BE2C (cell line): ENCODE measurements at regions not wholly inside any gene's neighbourhood (a gene's known extent, or its start where the extent isn't known, plus 50 kb on each side); places are given as distances from the start of the nearest gene placed in this dataset.

ENCODE experiments used
- DNase-seq: peaks from one replicate; pipeline ENCODE4 v3.0.0-alpha.2; 2020
- H3K27me3 ChIP-seq: fragments of 250-450 bp; sonication (Bioruptor Pico); 2 replicates; pipeline ENCODE4 v1.5.1; 2020; ENCODE audit warnings: mild to moderate bottlenecking
- H3K36me3 ChIP-seq: fragments of 250-450 bp; sonication (Bioruptor Pico); 2 replicates; pipeline ENCODE4 v1.5.1; 2020; ENCODE audit warnings: mild to moderate bottlenecking
- H3K4me1 ChIP-seq: fragments of 250-450 bp; sonication (Bioruptor Pico); 2 replicates; pipeline ENCODE4 v1.5.1; 2020
- H3K4me3 ChIP-seq: 2 replicates; pipeline ENCODE4 v1.5.1; 2011; ENCODE audit warnings: low read depth, low read length
- H3K9me3 ChIP-seq: fragments of 250-450 bp; sonication (Bioruptor Pico); 2 replicates; pipeline ENCODE4 v1.5.1; 2020
- TF ChIP-seq, protein P1 (sequence below): IDR thresholded peaks from 2 replicates; pipeline ENCODE4 v1.5.1; 2012; ENCODE audit warnings: mild to moderate bottlenecking, low read depth, low read length

GRCh38 chr5:98638111-98638510 is 135.4 kb upstream of the RGMB start:
- TF ChIP-seq, protein P1, sequence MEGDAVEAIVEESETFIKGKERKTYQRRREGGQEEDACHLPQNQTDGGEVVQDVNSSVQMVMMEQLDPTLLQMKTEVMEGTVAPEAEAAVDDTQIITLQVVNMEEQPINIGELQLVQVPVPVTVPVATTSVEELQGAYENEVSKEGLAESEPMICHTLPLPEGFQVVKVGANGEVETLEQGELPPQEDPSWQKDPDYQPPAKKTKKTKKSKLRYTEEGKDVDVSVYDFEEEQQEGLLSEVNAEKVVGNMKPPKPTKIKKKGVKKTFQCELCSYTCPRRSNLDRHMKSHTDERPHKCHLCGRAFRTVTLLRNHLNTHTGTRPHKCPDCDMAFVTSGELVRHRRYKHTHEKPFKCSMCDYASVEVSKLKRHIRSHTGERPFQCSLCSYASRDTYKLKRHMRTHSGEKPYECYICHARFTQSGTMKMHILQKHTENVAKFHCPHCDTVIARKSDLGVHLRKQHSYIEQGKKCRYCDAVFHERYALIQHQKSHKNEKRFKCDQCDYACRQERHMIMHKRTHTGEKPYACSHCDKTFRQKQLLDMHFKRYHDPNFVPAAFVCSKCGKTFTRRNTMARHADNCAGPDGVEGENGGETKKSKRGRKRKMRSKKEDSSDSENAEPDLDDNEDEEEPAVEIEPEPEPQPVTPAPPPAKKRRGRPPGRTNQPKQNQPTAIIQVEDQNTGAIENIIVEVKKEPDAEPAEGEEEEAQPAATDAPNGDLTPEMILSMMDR, result no peak
- no peak overlapping the region for H3K4me3 ChIP-seq

GRCh38 chr5:98638701-98639100 is 134.8 kb upstream of the RGMB start:
- TF ChIP-seq, protein P1, result no peak
- H3K27me3 ChIP-seq, result no peaks in the 10 kb centered on the region

More at GRCh38 chr5:98638111-98638510, 135.4 kb upstream of the RGMB start:
- DNase-seq, result no peak
- Histone ChIP-seq H3K4me1 (no peaks in the 10 kb centered on the region), H3K36me3 (no peaks in the 10 kb centered on the region), H3K27me3 (no peaks in the 10 kb centered on the region), H3K9me3 (no peaks in the 10 kb centered on the region)

DNA sequence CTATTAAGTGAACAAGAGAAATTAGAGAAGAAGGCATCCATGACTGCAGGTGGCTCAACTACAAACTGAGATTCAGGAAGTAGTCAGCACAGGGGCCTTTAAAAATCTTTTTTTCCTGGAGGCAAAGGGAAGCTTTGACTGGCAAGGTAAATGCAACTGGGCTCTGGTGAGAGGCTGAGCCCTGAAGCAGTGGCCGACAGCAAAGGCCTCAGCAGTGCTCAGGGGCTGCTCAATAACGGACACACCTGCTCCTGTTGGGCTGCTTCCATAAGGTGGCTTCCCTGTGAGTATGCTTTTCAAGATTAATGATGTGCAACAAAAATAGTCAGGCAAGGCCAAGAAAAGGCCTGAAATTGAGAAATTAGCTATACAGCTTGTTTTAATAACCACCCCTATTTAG is 134.2 kb upstream of the RGMB start:
- H3K36me3 ChIP-seq, result no peaks in the 10 kb centered on the region
- H3K9me3 ChIP-seq, result no peaks in the 10 kb centered on the region
- no peak overlapping the region for H3K4me3 ChIP-seq
- DNase-seq, result no peak
- H3K27me3 ChIP-seq, result no peaks in the 10 kb centered on the region; the same call in 1 of the 2 replicates
- TF ChIP-seq, protein P1, result no peak
- no peaks in the 10 kb centered on the region for H3K4me1 ChIP-seq

More at GRCh38 chr5:98638701-98639100, 134.8 kb upstream of the RGMB start:
- H3K9me3 ChIP-seq, result no peaks in the 10 kb centered on the region
- H3K4me3 ChIP-seq, result no peak overlapping the region
- no peaks in the 10 kb centered on the region for H3K4me1 ChIP-seq
- no peak for DNase-seq
- no peaks in the 10 kb centered on the region for H3K36me3 ChIP-seq

- Histone ChIP-seq H3K9me3 (no peaks in the 10 kb centered on the region), H3K27me3 (no peaks in the 10 kb centered on the region; the same call in none of the 2 replicates), H3K36me3 (no peaks in the 10 kb centered on the region), H3K4me1 (no peaks in the 10 kb centered on the region), H3K4me3 (no peak overlapping the region)
- DNase-seq, result no peak
- TF ChIP-seq, protein P1, result no peak
Observed at GRCh38 chr5:98641671-98642070, 131.8 kb upstream of the RGMB start.

GRCh38 chr5:98643569-98643968 is 129.9 kb upstream of the RGMB start:
- DNase-seq, result no peak
- no peaks in the 10 kb centered on the region; the same call in none of the 2 replicates for H3K27me3 ChIP-seq
- no peaks in the 10 kb centered on the region for H3K36me3 ChIP-seq
- no peaks in the 10 kb centered on the region for H3K4me1 ChIP-seq
- no peaks in the 10 kb centered on the region for H3K9me3 ChIP-seq
- no peak overlapping the region for H3K4me3 ChIP-seq
- TF ChIP-seq, protein P1, result no peak

DNA sequence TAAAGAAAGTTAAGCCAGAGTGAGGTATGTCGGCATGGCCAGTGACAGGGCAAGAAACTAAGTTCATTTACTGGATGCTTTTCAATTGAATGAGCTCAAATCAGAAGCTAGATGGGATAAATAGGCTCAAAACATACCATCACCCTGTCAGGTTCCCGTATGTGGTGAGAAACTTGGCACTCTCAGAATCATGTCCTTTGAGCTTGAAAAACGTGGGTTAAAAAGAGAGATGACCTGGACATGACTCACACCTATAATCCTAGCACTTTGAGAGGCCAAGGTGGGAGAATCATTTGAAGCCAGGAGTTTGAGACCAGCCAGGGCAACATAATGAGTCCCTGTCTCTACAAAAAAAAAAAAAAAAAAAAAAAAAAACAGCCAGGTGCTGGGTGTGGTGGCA is 121.7 kb upstream of the RGMB start:
- Histone ChIP-seq H3K4me3 (no peak overlapping the region), H3K27me3 (no peaks in the 10 kb centered on the region), H3K36me3 (no peaks in the 10 kb centered on the region), H3K9me3 (no peaks in the 10 kb centered on the region), H3K4me1 (no peaks in the 10 kb centered on the region)
- DNase-seq, result no peak
- TF ChIP-seq, protein P1, result no peak
